Left kidney (tissue), 1 donor: ENCODE measurements at regions not wholly inside any gene's neighbourhood (a gene's known extent, or its start where the extent isn't known, plus 50 kb on each side); places are given as distances from the start of the nearest gene placed in this dataset.
"Not testable (repeated sequence)": the region's sequence is repeated elsewhere in the genome, so short reads cannot be mapped to it uniquely, and the experiment has no call there.

ENCODE experiments used
- DNase-seq: peaks from one replicate; pipeline ENCODE4 v3.0.0-alpha.2; 2013

DNA sequence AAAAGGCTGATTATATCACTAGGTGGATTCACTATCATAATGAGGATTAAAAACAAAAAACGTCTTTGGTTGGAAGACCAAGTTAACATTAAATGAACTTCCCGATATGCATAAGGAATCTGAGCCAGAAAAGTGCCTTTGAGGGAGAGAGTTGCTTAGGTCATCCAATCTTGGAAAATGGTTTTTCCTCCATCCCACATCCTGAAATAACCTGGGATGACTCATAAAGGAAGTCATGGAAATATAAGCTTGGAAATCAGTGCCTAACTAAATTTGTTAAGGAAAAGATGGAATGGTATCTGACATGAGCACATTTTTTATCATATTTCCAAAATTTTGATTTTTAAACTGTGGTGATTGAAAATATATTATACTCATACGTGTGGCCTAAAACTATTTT lies 66.0 kb downstream of the KBTBD8 start:
- DNase-seq = no peak

GRCh38 chr3:67067251-67067650 lies 69.1 kb downstream of the KBTBD8 start:
- no peak for DNase-seq

DNA sequence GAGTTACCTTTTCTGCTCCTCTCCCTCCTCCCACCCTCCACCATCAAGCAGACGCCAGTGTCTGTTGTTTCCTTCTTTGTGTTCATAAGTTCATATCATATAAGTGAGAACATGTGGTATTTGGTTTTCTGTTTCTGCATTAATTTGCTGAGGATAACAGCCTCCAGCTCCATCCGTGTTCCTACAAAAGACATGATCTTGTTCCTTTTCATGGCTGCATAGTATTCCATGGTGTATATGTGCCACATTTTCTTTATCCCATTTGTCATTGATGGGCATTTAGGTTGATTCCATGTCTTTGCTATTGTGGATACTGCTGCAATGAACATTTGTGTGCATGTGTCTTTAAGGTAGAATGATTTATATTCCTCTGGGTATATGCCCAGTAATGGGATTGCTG lies 74.5 kb downstream of the KBTBD8 start:
- DNase-seq = not testable (repeated sequence)

- no peak for DNase-seq
Measured at GRCh38 chr3:67073812-67074211, 75.7 kb downstream of the KBTBD8 start.

- DNase-seq = no peak
Measured at GRCh38 chr3:67075295-67075694, 77.2 kb downstream of the KBTBD8 start.

- DNase-seq = no peak
Measured at GRCh38 chr3:67076607-67077006, 78.5 kb downstream of the KBTBD8 start.

- no peak for DNase-seq
Measured at GRCh38 chr3:67077656-67078055, 79.5 kb downstream of the KBTBD8 start.

DNA sequence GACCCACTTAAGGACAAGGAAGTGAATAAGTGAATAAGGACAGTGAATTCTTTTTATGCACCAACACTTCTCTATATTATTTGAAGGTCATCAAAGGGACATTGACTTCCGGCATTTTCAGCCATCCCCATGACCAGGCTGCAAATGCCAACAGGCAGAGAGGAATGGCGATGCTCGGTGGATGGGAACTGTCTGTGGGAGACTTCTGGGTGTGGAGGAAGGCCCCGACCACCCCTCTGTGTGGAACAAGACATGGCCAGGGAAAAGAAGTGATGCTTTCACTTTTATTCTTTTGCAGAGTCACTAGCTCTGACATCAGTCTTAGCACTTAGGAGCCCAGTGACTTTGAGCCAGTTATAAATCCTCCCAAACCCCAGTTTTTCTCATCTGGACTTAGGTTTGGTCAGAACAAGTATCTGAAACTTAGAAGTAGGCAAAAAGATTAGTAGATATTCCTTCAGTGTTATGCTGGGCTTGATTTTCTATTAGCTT lies 84.5 kb downstream of the KBTBD8 start:
- no peak for DNase-seq

GRCh38 chr3:67083277-67083676 lies 85.2 kb downstream of the KBTBD8 start:
- no peak for DNase-seq

- no peak for DNase-seq
Measured at GRCh38 chr3:67087788-67088187, 89.7 kb downstream of the KBTBD8 start.

DNA sequence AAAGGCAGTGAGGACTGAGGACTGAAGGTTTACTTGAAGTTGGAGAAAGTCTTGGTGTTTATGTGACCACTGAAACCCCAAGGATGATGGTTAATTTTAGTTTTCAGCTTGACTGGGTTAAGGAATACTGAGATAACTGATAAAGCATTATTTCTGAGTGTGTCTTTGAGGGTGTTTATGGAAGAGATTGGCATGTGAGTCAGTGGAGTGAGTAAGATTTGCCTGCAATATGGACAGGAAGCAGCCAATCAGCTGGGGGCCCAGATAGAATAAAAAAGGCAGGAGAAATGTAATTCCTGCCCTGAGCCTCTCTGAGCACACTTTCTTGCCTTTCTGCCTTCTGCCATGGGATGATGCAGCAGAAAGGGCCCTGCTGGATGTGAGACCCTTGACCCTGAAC lies 92.4 kb downstream of the KBTBD8 start:
- no peak for DNase-seq

DNA sequence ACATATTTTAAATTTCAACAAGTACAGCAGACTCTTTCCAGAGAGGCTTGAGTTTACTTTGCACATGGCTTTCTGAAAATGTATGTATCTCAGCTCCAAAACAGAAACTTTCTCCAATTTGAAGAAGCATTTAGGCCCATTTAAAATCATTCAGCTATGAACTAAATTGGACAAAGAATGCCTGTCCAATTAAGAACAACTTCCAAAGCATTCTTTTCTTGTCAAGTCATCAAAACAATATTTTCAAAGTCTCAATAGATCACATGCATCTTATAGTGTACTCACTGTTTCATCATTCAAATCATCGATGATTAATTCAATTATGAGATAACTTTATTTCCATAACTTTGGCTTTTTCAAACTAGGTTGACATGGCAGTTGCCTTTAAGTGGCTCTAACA lies 95.2 kb downstream of the KBTBD8 start:
- no peak for DNase-seq

- no peak for DNase-seq
Measured at GRCh38 chr3:67094167-67094566, 96.1 kb downstream of the KBTBD8 start.

GRCh38 chr3:67094774-67095173 lies 96.7 kb downstream of the KBTBD8 start:
- DNase-seq = peak; percentile 12

DNA sequence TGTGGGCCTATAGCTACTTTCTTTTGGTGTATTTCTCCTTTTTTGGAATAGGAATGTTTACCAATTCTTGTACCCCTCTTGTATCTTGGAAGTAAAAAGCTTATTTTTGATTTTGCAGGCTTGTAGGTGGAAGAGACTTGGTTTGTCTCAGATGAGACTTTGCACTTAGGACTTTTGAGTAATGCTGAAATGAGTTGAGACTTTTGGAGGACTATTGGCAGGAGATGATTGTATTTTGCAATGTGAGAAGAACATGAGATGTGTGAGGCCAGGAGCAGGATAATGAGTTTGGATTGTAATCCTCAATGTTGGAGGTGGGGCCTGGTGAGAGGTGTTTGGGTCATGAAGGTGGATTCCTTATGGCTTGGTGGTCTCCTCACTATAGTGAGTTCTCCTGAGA lies 106.3 kb downstream of the KBTBD8 start:
- DNase-seq = no peak

- DNase-seq = no peak
Measured at GRCh38 chr3:67106874-67107273, 108.8 kb downstream of the KBTBD8 start.

GRCh38 chr3:67109651-67110204 lies 111.6 kb downstream of the KBTBD8 start:
- DNase-seq = peak; percentile 46

DNA sequence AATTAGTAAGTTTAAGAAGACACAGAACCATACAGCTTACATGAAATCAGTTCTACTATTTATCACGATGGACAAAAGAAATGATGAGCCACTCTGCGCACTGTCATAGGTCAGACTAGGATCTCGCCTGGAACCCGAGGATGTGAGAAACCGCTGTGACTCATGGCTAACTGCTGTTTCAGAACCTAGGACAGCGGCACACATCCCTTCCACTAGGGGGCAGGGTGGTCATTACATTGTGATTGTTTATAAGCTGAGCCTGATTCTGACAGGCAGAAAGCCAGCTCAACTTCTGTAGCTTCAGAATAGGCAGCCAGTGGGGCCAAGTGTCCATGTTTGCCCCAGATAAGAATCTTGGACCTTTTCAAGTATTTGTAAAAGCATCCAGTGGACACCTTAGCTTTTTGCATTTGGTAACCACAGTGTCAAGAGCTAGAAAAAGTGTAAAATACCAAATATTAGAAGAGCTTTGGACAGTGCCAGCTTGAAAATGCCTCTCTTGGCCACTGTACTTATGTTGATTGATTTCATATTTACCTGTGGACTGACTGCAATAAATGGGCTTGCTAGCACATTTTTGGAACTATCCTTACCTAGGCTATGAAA lies 115.8 kb downstream of the KBTBD8 start:
- DNase-seq = peak; percentile 88

DNA sequence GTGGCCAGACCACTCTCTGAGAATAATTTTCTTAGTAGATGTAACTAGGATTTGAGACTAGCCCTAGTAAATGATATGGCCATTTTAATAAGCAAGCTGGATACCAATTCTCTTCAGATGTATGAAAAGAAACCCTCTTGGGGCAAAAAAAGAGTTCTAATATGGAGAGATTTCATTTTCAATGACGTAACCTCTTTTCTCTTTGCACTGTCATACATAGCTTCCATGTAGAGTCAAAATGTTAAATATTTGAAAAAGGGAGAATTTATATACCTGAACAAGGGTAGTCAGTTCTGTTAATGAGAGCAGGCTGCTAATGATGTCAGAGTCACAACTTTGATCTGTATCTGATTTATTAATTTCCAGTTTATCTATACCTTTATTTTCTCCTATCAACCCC lies 120.0 kb downstream of the KBTBD8 start:
- no peak for DNase-seq

- DNase-seq = no peak
Measured at GRCh38 chr3:67118635-67119034, 120.5 kb downstream of the KBTBD8 start.

DNA sequence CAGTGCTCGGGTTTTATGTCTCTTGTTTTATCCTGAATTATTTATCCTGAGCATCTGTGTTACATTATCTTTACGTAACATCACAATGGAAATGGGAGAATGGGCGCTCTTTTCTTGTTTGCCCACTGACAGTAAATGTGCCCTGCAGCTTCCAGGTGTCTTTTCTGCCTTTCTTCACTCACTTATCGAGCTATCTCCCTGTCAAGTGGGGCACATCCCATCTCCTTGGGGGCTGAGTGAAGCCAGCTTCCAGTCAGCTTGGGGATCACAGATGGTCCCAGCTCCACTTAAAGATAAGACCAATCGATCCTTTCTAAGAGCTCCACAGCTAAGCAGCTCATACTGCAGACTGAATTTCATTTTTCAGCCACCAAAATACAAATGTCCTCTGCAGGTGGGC lies 125.8 kb downstream of the KBTBD8 start:
- DNase-seq = no peak

GRCh38 chr3:67127254-67127653 lies 129.1 kb downstream of the KBTBD8 start:
- DNase-seq = no peak

DNA sequence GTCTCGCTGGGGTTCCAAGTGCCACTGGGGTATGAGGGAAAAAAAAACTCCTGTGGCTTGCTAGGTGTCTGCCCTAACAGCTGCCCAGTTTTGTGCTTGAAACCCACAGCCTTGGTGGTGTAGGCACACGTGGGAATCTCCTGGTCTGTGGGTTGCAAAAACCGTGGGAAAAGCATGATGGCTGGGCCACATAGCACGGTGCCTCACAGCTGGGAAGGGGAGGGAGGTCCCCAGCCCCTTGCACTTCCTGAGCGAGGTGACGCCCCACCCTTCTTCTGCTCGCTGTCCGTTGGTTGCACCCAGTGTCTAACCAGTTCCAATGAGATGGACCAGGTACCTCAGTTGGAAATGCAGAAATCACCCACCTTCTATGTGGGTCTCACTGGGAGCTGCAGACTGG lies 144.3 kb downstream of the KBTBD8 start:
- DNase-seq = no peak

DNA sequence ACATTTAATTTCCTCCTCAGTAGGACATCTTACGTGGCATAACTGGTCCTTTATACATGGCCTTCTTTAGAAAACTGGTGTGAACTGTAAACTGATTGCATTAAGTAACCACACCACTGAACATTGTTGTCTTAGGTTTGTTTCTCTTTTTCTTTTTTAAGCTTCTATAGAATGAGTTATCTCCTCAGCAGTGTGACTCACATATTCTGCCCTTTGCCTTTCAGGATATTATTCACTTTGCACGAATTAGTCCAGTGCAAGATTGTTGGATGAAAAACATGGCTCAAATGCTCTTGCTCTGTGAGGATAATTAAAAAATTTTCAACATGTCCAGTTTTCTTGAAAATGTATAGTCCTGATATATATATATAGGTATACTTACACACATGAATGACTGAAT lies 147.6 kb downstream of the KBTBD8 start:
- no peak for DNase-seq
